ENCODE measurements at regions not wholly inside any gene's neighbourhood (a gene's known extent, or its start where the extent isn't known, plus 50 kb on each side); places are given as distances from the start of the nearest gene placed in this dataset.

DNA sequence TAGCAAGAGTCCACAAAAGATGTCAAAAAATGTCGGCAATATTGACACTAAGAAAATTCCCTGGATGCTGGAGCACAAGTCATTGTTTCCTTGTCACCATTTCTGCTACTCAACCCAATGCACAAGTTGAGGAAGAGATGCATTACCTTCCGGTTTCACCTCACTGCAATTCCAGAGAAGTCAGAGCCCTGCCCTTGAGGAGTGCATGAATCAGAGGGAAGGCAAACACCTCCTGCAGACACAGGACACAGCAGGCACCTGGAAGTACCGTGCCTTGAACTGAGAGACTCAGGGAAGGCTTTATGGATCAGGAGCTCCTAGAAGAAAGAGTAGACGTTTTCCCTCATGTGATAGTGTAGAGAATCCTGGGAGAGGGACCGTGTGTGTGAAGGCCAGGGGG lies 62.7 kb upstream of the ARL4C start:
- Histone ChIP-seq H3K4me3 (ENCODE audit: insufficient read depth in 1 of 2, low read depth in 1 of 2, low read length in 2 of 2) (no peak overlapping the region), H2BK120ac (ENCODE audit: low read depth, low read length) (no peak overlapping the region), H3K14ac (ENCODE audit: low read length in 2 of 2) (no peak overlapping the region), H3K27me3 (ENCODE audit: control insufficient read depth in 1 of 2, insufficient read depth in 1 of 2, low read length in 2 of 2) (no peaks in the 10 kb centered on the region), H4K8ac (ENCODE audit: low read length) (no peak overlapping the region), H3K27ac (ENCODE audit: low read length, poor library complexity, severe bottlenecking) (no peak overlapping the region), H2BK12ac (ENCODE audit: low read length in 2 of 2) (no peak overlapping the region), H2BK15ac (ENCODE audit: low read depth, poor library complexity, severe bottlenecking) (no peak overlapping the region), H3K23ac (ENCODE audit: low read length in 2 of 2) (no peak overlapping the region), H3K36me3 (ENCODE audit: control insufficient read depth in 1 of 2, insufficient read depth in 2 of 2, low read depth in 1 of 2, low read length in 2 of 2) (no peaks in the 10 kb centered on the region), H3K4me1 (ENCODE audit: control insufficient read depth, insufficient read depth, low read depth, low read length) (peaks cover 8% of the 10 kb centered on the region), H2AK5ac (ENCODE audit: low read length, severe bottlenecking) (peak overlapping the region; percentile 3), H2BK5ac (ENCODE audit: low read depth, low read length, poor library complexity, severe bottlenecking) (no peak overlapping the region), H3K9me3 (ENCODE audit: control insufficient read depth, low read length) (no peaks in the 10 kb centered on the region), H3K9ac (ENCODE audit: low read length) (no peak overlapping the region), H3K4me2 (ENCODE audit: low read length, poor library complexity, severe bottlenecking) (no peak overlapping the region), H4K91ac (ENCODE audit: low read length) (no peak overlapping the region), H2AFZ (ENCODE audit: low read depth, low read length) (no peak overlapping the region), H3K4ac (ENCODE audit: low read depth in 1 of 2, low read length in 2 of 2) (no peak overlapping the region), H3K18ac (ENCODE audit: low read depth in 1 of 2, low read length in 2 of 2) (no peak overlapping the region), H3K79me1 (replicated peaks; ENCODE audit: low read length, poor library complexity, severe bottlenecking) (peaks cover 6% of the 10 kb centered on the region)
- WGBS = 95% methylated on average over 5 of the region's 5 CpGs
- no peak for DNase-seq

DNA sequence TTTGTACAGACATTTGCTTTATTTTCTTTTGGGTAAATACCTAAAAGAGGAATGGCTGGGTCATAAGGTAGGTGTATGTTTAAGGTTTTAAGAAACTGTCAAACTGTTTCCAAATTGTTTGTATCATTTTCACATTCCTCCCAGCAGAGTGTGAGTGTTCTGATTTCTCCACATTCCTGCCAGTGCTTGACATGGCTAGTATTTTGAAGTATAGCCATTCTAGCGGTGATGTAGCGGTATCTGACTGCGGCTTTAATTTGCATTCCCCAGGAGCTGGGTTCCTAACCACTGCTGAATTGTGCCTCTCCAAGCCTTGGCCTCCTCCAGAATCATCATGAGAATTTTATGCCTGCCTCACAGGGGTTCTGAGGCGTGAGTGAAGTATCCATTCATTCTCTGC lies 61.8 kb upstream of the ARL4C start:
- no peak overlapping the region for H2BK120ac ChIP-seq (ENCODE audit: low read depth, low read length)
- H2BK15ac ChIP-seq (ENCODE audit: low read depth, poor library complexity, severe bottlenecking) = no peak overlapping the region
- H3K79me1 ChIP-seq (replicated peaks; ENCODE audit: low read length, poor library complexity, severe bottlenecking) = peaks cover 6% of the 10 kb centered on the region
- H3K36me3 ChIP-seq (ENCODE audit: control insufficient read depth in 1 of 2, insufficient read depth in 2 of 2, low read depth in 1 of 2, low read length in 2 of 2) = no peaks in the 10 kb centered on the region
- no peak overlapping the region for H4K91ac ChIP-seq (ENCODE audit: low read length)
- peaks cover 8% of the 10 kb centered on the region for H3K4me1 ChIP-seq (ENCODE audit: control insufficient read depth, insufficient read depth, low read depth, low read length)
- 93% methylated on average over 3 of the region's 4 CpGs for WGBS
- H3K27ac ChIP-seq (ENCODE audit: low read length, poor library complexity, severe bottlenecking) = no peak overlapping the region
- H3K9ac ChIP-seq (ENCODE audit: low read length) = no peak overlapping the region
- no peaks in the 10 kb centered on the region for H3K27me3 ChIP-seq (ENCODE audit: control insufficient read depth in 1 of 2, insufficient read depth in 1 of 2, low read length in 2 of 2)
- H3K4ac ChIP-seq (ENCODE audit: low read depth in 1 of 2, low read length in 2 of 2) = no peak overlapping the region
- no peaks in the 10 kb centered on the region for H3K9me3 ChIP-seq (ENCODE audit: control insufficient read depth, low read length)
- no peak overlapping the region for H2BK5ac ChIP-seq (ENCODE audit: low read depth, low read length, poor library complexity, severe bottlenecking)
- no peak overlapping the region for H3K4me2 ChIP-seq (ENCODE audit: low read length, poor library complexity, severe bottlenecking)
- no peak overlapping the region for H2BK12ac ChIP-seq (ENCODE audit: low read length in 2 of 2)
- no peak overlapping the region for H4K8ac ChIP-seq (ENCODE audit: low read length)
- H3K14ac ChIP-seq (ENCODE audit: low read length in 2 of 2) = no peak overlapping the region
- no peak overlapping the region for H2AFZ ChIP-seq (ENCODE audit: low read depth, low read length)
- H2AK5ac ChIP-seq (ENCODE audit: low read length, severe bottlenecking) = no peak overlapping the region
- H3K18ac ChIP-seq (ENCODE audit: low read depth in 1 of 2, low read length in 2 of 2) = no peak overlapping the region
- DNase-seq = no peak
- no peak overlapping the region for H3K4me3 ChIP-seq (ENCODE audit: insufficient read depth in 1 of 2, low read depth in 1 of 2, low read length in 2 of 2)
- H3K23ac ChIP-seq (ENCODE audit: low read length in 2 of 2) = no peak overlapping the region

DNA sequence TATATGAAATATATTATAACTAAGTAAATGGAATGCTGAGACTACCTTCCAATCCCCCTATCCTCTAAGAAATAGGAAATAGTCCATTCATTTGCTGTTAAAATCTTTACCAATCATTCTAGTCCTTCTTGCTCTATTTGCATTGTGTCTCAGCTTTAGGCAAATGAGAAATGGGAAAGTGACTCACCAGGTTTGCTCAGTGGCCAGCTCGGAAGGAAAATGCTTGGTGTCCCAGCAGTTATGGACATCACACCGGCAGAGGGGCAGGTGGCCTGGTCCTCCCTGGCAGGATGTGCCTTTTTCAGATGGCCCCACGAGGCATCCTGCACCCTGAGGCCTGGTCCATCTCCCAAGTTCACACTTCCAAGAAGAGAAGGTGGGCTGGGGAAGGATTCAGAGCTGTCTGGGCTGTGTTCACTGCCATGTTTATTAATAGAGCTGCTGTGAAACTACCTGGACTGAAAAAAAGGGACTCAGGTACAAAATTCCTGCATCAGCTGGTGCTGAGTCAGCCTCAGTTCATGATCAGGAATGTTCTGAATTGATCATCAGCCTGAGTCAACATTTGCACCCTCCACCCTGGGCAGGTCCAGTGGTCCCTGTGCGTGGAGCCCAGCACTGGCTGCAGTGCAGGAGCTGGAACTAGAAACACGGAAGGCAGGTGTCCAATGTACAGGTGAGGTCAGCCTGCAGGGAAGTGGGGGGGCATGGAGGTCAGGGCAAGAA lies 60.1 kb upstream of the ARL4C start:
- no peak overlapping the region for H4K8ac ChIP-seq (ENCODE audit: low read length)
- no peak overlapping the region for H4K91ac ChIP-seq (ENCODE audit: low read length)
- H3K23ac ChIP-seq (ENCODE audit: low read length in 2 of 2) = no peak overlapping the region
- WGBS = 75% methylated on average over 4 of the region's 5 CpGs
- peak overlapping the region in 1 of 2 experiments; percentile 69 for H3K14ac ChIP-seq (ENCODE audit: low read length in 2 of 2)
- peak; percentile 46 for DNase-seq
- no peaks in the 10 kb centered on the region for H3K9me3 ChIP-seq (ENCODE audit: control insufficient read depth, low read length)
- H3K4me3 ChIP-seq (ENCODE audit: insufficient read depth in 1 of 2, low read depth in 1 of 2, low read length in 2 of 2) = no peak overlapping the region
- H3K4me2 ChIP-seq (ENCODE audit: low read length, poor library complexity, severe bottlenecking) = no peak overlapping the region
- H3K4me1 ChIP-seq (ENCODE audit: control insufficient read depth, insufficient read depth, low read depth, low read length) = peaks cover 8% of the 10 kb centered on the region
- H2BK120ac ChIP-seq (ENCODE audit: low read depth, low read length) = no peak overlapping the region
- H2BK15ac ChIP-seq (ENCODE audit: low read depth, poor library complexity, severe bottlenecking) = no peak overlapping the region
- no peak overlapping the region for H3K9ac ChIP-seq (ENCODE audit: low read length)
- no peak overlapping the region for H2AFZ ChIP-seq (ENCODE audit: low read depth, low read length)
- H3K4ac ChIP-seq (ENCODE audit: low read depth in 1 of 2, low read length in 2 of 2) = no peak overlapping the region
- no peaks in the 10 kb centered on the region for H3K27me3 ChIP-seq (ENCODE audit: control insufficient read depth in 1 of 2, insufficient read depth in 1 of 2, low read length in 2 of 2)
- H3K27ac ChIP-seq (ENCODE audit: low read length, poor library complexity, severe bottlenecking) = no peak overlapping the region
- no peaks in the 10 kb centered on the region for H3K36me3 ChIP-seq (ENCODE audit: control insufficient read depth in 1 of 2, insufficient read depth in 2 of 2, low read depth in 1 of 2, low read length in 2 of 2)
- peak overlapping the region in 1 of 2 experiments; percentile 45 for H2BK12ac ChIP-seq (ENCODE audit: low read length in 2 of 2)
- H2AK5ac ChIP-seq (ENCODE audit: low read length, severe bottlenecking) = peak overlapping the region; percentile 6
- no peak overlapping the region for H2BK5ac ChIP-seq (ENCODE audit: low read depth, low read length, poor library complexity, severe bottlenecking)
- no peak overlapping the region for H3K18ac ChIP-seq (ENCODE audit: low read depth in 1 of 2, low read length in 2 of 2)
- peaks cover 6% of the 10 kb centered on the region for H3K79me1 ChIP-seq (replicated peaks; ENCODE audit: low read length, poor library complexity, severe bottlenecking)

DNA sequence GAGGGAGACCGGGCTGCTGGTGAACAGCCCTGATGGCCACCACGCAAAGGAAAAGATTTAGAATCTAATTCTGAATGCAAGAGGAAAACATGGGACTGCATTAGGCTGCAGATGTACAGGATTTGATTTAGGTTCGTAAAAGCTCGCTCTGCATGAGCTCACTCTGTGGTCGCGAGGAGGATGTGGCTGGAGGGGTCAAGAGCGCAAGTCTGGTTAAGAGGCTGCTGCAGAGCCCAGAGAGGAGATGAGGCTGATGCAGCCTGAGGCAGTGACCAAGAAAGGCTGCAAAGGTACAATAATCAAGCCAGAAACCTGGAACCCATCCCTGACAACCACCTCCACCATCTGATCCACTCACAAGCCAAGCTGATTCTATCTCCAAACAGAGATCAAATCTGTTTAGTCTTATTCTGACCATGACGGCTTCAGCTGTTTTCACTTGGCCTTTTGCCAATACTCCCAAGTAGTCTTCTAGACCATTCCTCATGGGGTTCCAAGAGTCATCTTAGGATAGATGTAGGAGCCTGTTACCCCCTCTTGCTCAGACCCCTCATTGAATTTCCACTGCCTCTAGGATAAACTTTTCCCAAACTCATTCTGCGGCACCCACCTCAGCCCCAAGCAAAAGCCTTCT lies 58.9 kb upstream of the ARL4C start:
- Histone ChIP-seq H3K4me1 (ENCODE audit: control insufficient read depth, insufficient read depth, low read depth, low read length) (peaks cover 10% of the 10 kb centered on the region), H3K9ac (ENCODE audit: low read length) (no peak overlapping the region), H4K8ac (ENCODE audit: low read length) (no peak overlapping the region), H2AFZ (ENCODE audit: low read depth, low read length) (no peak overlapping the region), H2BK15ac (ENCODE audit: low read depth, poor library complexity, severe bottlenecking) (no peak overlapping the region), H3K4me2 (ENCODE audit: low read length, poor library complexity, severe bottlenecking) (no peak overlapping the region), H2BK5ac (ENCODE audit: low read depth, low read length, poor library complexity, severe bottlenecking) (no peak overlapping the region), H3K14ac (ENCODE audit: low read length in 2 of 2) (no peak overlapping the region), H3K18ac (ENCODE audit: low read depth in 1 of 2, low read length in 2 of 2) (no peak overlapping the region), H3K23ac (ENCODE audit: low read length in 2 of 2) (no peak overlapping the region), H2BK12ac (ENCODE audit: low read length in 2 of 2) (no peak overlapping the region), H2AK5ac (ENCODE audit: low read length, severe bottlenecking) (no peak overlapping the region), H3K36me3 (ENCODE audit: control insufficient read depth in 1 of 2, insufficient read depth in 2 of 2, low read depth in 1 of 2, low read length in 2 of 2) (no peaks in the 10 kb centered on the region), H3K4me3 (ENCODE audit: insufficient read depth in 1 of 2, low read depth in 1 of 2, low read length in 2 of 2) (no peak overlapping the region), H3K79me1 (replicated peaks; ENCODE audit: low read length, poor library complexity, severe bottlenecking) (peaks cover 6% of the 10 kb centered on the region), H2BK120ac (ENCODE audit: low read depth, low read length) (no peak overlapping the region), H4K91ac (ENCODE audit: low read length) (no peak overlapping the region), H3K27me3 (ENCODE audit: control insufficient read depth in 1 of 2, insufficient read depth in 1 of 2, low read length in 2 of 2) (no peaks in the 10 kb centered on the region), H3K4ac (ENCODE audit: low read depth in 1 of 2, low read length in 2 of 2) (no peak overlapping the region), H3K27ac (ENCODE audit: low read length, poor library complexity, severe bottlenecking) (no peak overlapping the region), H3K9me3 (ENCODE audit: control insufficient read depth, low read length) (no peaks in the 10 kb centered on the region)
- WGBS = 55% methylated on average over 9 of the region's 9 CpGs
- peak; percentile 86 for DNase-seq

All from mesenchymal stem cell (in vitro differentiated cells and primary cell).